Spinal cord (tissue), 9 donors: ENCODE measurements at regions not wholly inside any gene's neighbourhood (a gene's known extent, or its start where the extent isn't known, plus 50 kb on each side); places are given as distances from the start of the nearest gene placed in this dataset.

Source experiments
- DNase-seq, 6 donors: peaks; one replicate each; pipeline versions ENCODE4 v3.0.0 to v3.0.0-alpha.2; 2013 to 2015; ENCODE audit warnings: low spot score in 6 of 6, low read depth in 4 of 6
- H3K27ac ChIP-seq: one replicate; pipeline ENCODE4 v1.5.1; 2013; ENCODE audit warnings: low read depth, low read length, control low read depth
- H3K27me3 ChIP-seq: one replicate; pipeline ENCODE4 v1.6.1; 2013; ENCODE audit warnings: low read length; ENCODE audit not compliant: control insufficient read depth, insufficient read depth
- H3K36me3 ChIP-seq: one replicate; pipeline ENCODE4 v1.6.1; 2013; ENCODE audit warnings: low read length; ENCODE audit not compliant: control insufficient read depth, insufficient read depth
- H3K4me1 ChIP-seq: one replicate; pipeline ENCODE4 v1.6.1; 2013; ENCODE audit warnings: low read length; ENCODE audit not compliant: control insufficient read depth, insufficient read depth
- H3K4me3 ChIP-seq: one replicate; pipeline ENCODE4 v1.5.1; 2013; ENCODE audit warnings: low read depth, low read length, control low read depth
- H3K9me3 ChIP-seq: one replicate; pipeline ENCODE4 v1.6.1; 2013; ENCODE audit warnings: low read length; ENCODE audit not compliant: control insufficient read depth, insufficient read depth
- WGBS: methylation state at CpG from one replicate; pipeline ENCODE4 v1.1.5; 2013; ENCODE audit warnings: missing lambda C conversion rate; ENCODE audit not compliant: insufficient coverage; 5-methylcytosine and 5-hydroxymethylcytosine counted together
- donor health status: healthy.

DNA sequence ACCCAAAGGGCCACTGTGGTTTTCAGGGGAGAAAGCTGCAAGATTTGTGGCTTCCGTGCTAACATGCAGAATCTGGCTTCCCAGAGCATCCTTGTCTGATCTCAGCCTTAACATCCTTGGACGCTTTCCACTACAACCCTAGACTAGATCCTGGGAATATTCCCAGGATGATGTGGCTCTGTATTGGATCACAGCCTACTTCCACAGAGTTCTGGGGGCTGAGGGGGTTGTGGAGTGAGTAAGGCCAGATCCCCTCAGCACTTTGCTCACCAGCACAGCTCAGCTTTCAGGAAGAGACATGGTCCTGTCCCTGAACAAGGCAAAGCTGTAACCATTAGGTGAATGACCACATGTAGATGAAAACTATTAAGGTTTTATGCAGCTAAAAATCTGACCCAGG lies 241.3 kb upstream of the MYO3A start:
- WGBS, result no CpG with 5 or more reads among the region's 2 CpGs
- no peaks in the 10 kb centered on the region for H3K36me3 ChIP-seq
- no peak overlapping the region for H3K27ac ChIP-seq
- peak in 1 of 6 donors; percentile 7 for DNase-seq
- H3K27me3 ChIP-seq, result no peaks in the 10 kb centered on the region
- no peaks in the 10 kb centered on the region for H3K9me3 ChIP-seq
- H3K4me3 ChIP-seq, result no peak overlapping the region
- H3K4me1 ChIP-seq, result no peaks in the 10 kb centered on the region

DNA sequence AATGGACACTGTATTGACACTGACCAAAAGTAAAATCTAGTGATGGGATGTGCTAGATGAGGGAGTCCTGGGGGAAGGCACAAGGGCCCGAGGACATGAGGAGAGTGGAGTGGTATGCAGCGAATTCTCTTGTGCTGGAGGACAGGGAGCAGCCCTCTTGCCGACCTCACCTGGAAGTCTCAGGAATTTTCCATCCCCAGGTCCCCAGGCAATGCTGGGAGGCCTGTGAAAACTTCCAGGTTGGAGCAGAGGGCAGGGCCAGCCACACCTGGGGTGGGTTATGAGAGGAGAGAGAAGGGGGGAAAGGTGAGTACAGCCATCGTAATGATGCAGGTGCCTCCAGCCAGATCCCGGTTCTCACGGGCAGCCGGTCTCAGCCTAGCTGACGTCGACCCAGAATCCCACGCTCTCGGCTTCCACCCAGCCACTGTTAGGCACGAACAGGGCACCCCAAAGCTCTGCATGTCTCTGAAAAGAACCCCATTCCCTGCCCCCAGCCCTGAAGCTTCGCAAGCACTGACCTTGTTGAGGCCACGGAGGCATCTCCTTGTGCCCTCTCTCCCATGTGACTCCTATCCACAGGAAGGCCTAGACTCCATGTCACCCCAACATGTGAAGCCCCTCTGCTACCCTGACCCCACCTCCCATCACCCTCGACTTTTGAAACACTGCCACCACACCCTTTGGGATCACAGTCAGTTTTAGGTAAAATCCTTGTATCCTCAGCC lies 239.7 kb upstream of the MYO3A start:
- Histone ChIP-seq H3K4me1 (no peaks in the 10 kb centered on the region), H3K27ac (no peak overlapping the region), H3K9me3 (no peaks in the 10 kb centered on the region), H3K27me3 (no peaks in the 10 kb centered on the region), H3K36me3 (no peaks in the 10 kb centered on the region), H3K4me3 (no peak overlapping the region)
- WGBS, result 94% methylated on average over 15 of the region's 15 CpGs
- no peak for DNase-seq

DNA sequence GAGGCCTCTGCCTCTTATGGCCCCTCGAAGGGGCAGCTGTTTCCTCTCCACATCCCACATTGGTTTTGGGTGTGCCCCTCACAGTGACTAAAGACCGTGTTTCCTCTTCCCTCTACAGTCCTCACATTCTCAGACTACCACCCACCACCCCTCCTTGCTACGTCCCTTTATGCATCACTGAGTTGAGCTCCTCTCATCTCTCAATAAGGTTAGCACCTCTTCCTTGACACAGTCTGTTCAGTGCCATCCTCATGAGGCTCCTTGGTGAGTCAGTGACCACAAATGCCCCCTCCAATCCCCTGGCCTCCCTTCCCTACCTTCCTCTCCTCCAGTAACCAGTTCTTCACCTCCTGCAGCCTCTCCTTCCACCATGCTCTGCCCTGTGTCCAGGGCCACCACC lies 239.1 kb upstream of the MYO3A start:
- no peak for DNase-seq
- Histone ChIP-seq H3K4me1 (no peaks in the 10 kb centered on the region), H3K9me3 (no peaks in the 10 kb centered on the region), H3K27ac (no peak overlapping the region), H3K27me3 (no peaks in the 10 kb centered on the region), H3K4me3 (no peak overlapping the region), H3K36me3 (no peaks in the 10 kb centered on the region)
- WGBS, result 75% methylated on average over 3 of the region's 3 CpGs

DNA sequence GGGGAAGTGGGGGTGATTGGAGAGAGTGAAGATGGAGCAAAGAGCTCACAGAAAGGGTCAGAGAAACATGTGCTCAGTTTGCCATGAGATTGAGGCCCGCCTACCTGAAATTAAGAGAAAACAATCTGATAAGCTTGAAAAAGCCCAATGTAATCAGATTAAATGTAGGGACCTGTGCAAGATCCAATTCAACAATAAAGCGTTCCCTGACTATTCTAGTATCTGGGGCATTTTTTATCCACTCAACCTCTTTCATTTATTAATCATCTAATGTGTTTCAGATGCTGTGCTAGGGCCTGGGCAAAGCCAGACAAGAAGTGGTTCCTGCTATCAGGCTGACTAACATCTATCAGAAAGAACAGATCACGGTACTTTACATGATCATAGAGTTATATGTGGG lies 238.4 kb upstream of the MYO3A start:
- no peak for DNase-seq
- Histone ChIP-seq H3K4me3 (no peak overlapping the region), H3K4me1 (no peaks in the 10 kb centered on the region), H3K36me3 (no peaks in the 10 kb centered on the region), H3K9me3 (no peaks in the 10 kb centered on the region), H3K27me3 (no peaks in the 10 kb centered on the region), H3K27ac (no peak overlapping the region)
- WGBS, result 100% methylated on average over 1 of the region's 3 CpGs

DNA sequence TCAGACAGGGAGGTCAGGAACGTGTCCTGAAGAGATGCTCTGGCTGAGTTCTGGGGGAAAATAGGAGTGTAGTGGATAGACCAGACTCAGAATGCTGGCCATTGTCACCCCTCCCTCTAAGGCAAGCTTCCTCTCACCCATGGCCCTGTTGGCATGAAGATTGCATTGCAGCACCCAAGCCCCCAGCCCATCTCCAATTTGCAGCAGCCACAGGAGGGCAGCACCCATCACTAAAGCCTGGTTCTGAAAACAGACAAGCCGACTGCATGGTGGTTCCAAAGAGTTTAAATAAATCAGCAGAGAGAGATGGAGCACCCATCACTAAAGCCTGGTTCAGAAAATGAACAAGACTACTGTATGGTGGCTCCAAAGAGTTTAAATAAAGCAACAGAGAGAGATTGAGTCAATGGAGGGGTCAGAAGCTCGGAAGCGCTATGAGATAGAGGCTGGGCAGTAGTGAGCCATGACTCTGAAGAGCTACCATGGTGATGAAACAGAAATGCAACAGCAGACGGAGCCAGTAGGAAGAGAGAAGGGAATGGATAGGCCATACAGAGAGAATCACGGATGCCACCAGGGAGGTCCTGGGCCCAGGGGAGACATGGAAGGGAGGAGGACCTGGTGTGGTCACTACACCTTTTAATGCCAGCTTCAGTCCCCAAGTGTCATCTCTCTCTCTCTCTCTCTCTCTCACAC lies 237.9 kb upstream of the MYO3A start:
- Histone ChIP-seq H3K4me1 (peaks cover 2% of the 10 kb centered on the region), H3K27ac (no peak overlapping the region), H3K27me3 (no peaks in the 10 kb centered on the region), H3K36me3 (no peaks in the 10 kb centered on the region), H3K9me3 (no peaks in the 10 kb centered on the region), H3K4me3 (no peak overlapping the region)
- WGBS, result 67% methylated on average over 4 of the region's 6 CpGs
- DNase-seq, result no peak

DNA sequence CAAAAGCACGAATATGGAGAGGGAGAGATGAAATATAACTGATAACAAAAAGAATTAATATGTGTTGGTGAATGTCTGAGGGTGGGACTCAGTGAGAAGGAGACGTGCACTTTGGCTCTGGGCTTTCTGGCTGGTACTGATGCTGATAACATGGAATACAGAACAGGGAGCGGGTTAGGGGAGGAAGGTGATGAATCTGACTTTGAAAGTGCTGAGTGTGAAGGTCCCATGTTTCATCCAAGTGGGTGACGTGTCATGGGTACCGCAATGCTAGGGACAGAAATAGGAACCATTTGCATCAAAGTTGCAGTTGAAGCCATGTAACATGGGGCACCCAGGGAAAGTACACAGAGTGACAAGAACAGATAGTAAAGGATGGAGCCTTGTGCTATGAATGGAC lies 236.6 kb upstream of the MYO3A start:
- no peak overlapping the region for H3K27ac ChIP-seq
- WGBS, result 88% methylated on average over 5 of the region's 5 CpGs
- no peak for DNase-seq

DNA sequence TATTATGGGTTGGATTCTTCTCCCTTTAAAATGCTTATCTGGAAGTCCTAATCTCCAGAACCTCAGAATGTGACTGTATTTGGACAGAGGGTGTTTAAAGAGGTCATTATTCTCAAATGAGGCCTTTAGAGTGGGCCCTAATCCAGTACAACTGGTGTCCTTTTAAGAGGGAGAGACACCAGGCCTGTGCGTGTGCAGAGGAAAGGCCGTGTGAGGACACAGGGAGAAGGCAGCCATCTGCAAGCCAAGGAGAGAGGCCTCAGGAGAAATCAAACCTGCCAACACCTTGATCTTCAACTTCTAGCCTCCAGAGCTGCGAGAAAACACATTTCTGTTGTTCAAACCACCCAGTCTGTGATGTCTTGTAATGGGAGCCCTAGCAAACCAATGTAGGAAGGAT lies 235.4 kb upstream of the MYO3A start:
- H3K36me3 ChIP-seq, result no peaks in the 10 kb centered on the region
- no peak for DNase-seq
- no CpG with 5 or more reads among the region's 3 CpGs for WGBS

More for the DNA sequence above, 236.6 kb upstream of the MYO3A start:
- Histone ChIP-seq H3K36me3 (no peaks in the 10 kb centered on the region), H3K4me3 (no peak overlapping the region), H3K4me1 (peaks cover 10% of the 10 kb centered on the region), H3K27me3 (no peaks in the 10 kb centered on the region), H3K9me3 (no peaks in the 10 kb centered on the region)

DNA sequence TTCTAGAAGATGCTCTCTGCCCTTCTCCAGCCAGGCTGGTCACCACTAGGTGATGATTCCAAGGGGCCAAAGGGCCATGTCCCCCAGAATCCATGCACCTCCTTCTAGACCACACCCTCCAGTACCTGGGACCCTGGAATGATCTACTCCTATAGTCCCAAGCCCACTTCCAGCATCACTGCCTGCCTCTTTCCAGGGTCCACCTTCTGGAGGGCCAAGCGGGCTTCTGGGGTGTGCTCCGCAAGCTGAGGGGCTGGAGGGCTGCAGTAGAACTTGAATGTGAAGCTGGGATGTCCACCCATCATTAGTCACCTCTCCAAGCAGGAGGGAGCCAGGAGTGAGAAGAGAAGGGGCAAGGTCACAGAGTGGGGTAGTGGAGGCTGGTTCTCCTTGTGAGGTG lies 234.4 kb upstream of the MYO3A start:
- peaks cover 10% of the 10 kb centered on the region for H3K4me1 ChIP-seq
- H3K27me3 ChIP-seq, result no peaks in the 10 kb centered on the region
- H3K9me3 ChIP-seq, result no peaks in the 10 kb centered on the region
- whole genome bisulfite sequencing, result no CpG with 5 or more reads among the region's 2 CpGs
- no peak overlapping the region for H3K27ac ChIP-seq
- no peaks in the 10 kb centered on the region for H3K36me3 ChIP-seq
- H3K4me3 ChIP-seq, result no peak overlapping the region
- DNase-seq, result no peak

More for the DNA sequence above, 235.4 kb upstream of the MYO3A start:
- no peaks in the 10 kb centered on the region for H3K27me3 ChIP-seq
- no peak overlapping the region for H3K27ac ChIP-seq
- H3K9me3 ChIP-seq, result no peaks in the 10 kb centered on the region
- H3K4me3 ChIP-seq, result no peak overlapping the region
- H3K4me1 ChIP-seq, result peaks cover 10% of the 10 kb centered on the region

DNA sequence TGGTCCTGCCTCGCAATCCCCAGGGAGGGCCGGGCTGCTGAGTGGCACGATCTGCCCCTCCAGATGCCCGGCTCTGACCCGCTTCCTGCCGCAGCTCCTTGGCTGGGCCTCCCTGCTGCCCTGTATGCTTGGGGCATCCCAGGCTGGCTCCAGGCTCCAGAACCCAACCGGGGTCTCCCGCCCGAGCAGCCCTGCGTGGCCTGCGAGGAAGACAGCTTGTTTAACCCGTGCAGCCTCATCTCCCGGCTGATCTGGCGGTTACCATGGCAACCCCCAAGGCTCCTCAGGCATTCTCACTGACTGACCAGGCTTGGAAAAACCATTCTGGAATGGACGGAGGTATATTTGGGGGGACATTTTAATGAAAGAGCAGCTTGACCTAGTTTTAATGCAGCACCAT lies 232.4 kb upstream of the MYO3A start:
- no peaks in the 10 kb centered on the region for H3K27me3 ChIP-seq
- H3K4me1 ChIP-seq, result peaks cover 10% of the 10 kb centered on the region
- WGBS, result 23% methylated on average over 15 of the region's 15 CpGs
- no peaks in the 10 kb centered on the region for H3K36me3 ChIP-seq
- H3K4me3 ChIP-seq, result no peak overlapping the region
- H3K9me3 ChIP-seq, result no peaks in the 10 kb centered on the region
- no peak overlapping the region for H3K27ac ChIP-seq
- peak in 3 of 6 donors; percentile 42 to 92 (median 71) for DNase-seq

DNA sequence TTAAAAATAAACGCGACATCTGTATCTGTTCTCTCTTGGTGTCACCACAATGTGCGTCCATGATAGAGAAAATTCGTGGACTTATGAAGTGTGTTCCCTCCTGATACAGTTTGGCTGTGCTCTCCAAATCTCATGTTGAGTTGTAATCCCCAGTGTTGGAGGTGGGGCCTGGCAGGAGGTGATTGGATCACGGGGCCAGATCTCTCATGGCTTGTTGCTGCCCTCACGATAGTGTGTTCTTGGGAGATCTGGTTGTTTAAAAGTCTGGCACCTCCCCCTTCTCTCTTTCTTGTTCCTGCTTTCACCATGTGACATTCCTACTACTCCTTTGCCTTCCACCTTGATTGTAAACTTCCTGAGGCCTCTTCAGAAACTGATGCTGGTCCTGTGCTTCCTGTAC lies 229.4 kb upstream of the MYO3A start:
- no peak overlapping the region for H3K27ac ChIP-seq
- H3K4me1 ChIP-seq, result peaks cover 10% of the 10 kb centered on the region
- no peaks in the 10 kb centered on the region for H3K9me3 ChIP-seq
- no peaks in the 10 kb centered on the region for H3K36me3 ChIP-seq
- H3K27me3 ChIP-seq, result no peaks in the 10 kb centered on the region
- H3K4me3 ChIP-seq, result no peak overlapping the region
- 100% methylated on average over 2 of the region's 6 CpGs for WGBS
- DNase-seq, result no peak
